ENCODE measurements at regions not wholly inside any gene's neighbourhood (a gene's known extent, or its start where the extent isn't known, plus 50 kb on each side); places are given as distances from the start of the nearest gene placed in this dataset.
A peak's percentile ranks its signal among the peaks of the same experiment; 100 is the strongest.

GRCh38 chr2:81839780-81840179 lies 1535.2 kb upstream of the LRRTM1 start:
- no TSS peak for BruUV-seq (replicated peaks)
- no peaks in the 10 kb centered on the region for H3K36me3 ChIP-seq (ENCODE audit: control insufficient read depth, insufficient read depth, low read length)
- intact Hi-C loops (cut with micrococcal nuclease) (no loop called here), in situ Hi-C loops (cut with MboI) (no loop called here)
- FAIRE-seq (no peak), ATAC-seq (no peak), DNase-seq (ENCODE audit: extremely low read depth in 1 of 4, low spot score in 3 of 4) (no peak)
- TF ChIP-seq LEF1 (IDR thresholded peaks at IDR 0.05): no peak
- peak; percentile 54 for TF ChIP-seq ZNF316 (IDR thresholded peaks at IDR 0.05)
- TF ChIP-seq, protein P1, sequence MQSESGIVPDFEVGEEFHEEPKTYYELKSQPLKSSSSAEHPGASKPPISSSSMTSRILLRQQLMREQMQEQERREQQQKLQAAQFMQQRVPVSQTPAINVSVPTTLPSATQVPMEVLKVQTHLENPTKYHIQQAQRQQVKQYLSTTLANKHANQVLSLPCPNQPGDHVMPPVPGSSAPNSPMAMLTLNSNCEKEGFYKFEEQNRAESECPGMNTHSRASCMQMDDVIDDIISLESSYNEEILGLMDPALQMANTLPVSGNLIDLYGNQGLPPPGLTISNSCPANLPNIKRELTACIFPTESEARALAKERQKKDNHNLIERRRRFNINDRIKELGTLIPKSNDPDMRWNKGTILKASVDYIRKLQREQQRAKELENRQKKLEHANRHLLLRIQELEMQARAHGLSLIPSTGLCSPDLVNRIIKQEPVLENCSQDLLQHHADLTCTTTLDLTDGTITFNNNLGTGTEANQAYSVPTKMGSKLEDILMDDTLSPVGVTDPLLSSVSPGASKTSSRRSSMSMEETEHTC (IDR thresholded peaks at IDR 0.05): no peak
- no peaks in the 10 kb centered on the region for H3K4me1 ChIP-seq (replicated peaks in 1 of 2; ENCODE audit: control insufficient read depth in 2 of 2, insufficient read depth in 2 of 2, low read length in 2 of 2)
- no peaks in the 10 kb centered on the region for H3K79me2 ChIP-seq (ENCODE audit: control insufficient read depth, insufficient read depth, low read length)
- no peak overlapping the region for H3K4me3 ChIP-seq
- H2AFZ ChIP-seq (ENCODE audit: low read depth, low read length): no peak overlapping the region
- POLR2A ChIA-PET: no interaction called here
- no peaks in the 10 kb centered on the region for H4K20me1 ChIP-seq (replicated peaks; ENCODE audit: control insufficient read depth, insufficient read depth, low read length)
- H3K9me3 ChIP-seq (replicated peaks; ENCODE audit: control insufficient read depth, insufficient read depth, low read depth, low read length): no peaks in the 10 kb centered on the region
- no peak overlapping the region for H3K4me2 ChIP-seq (ENCODE audit: insufficient read depth, low read length)
- no peak overlapping the region for H3K27ac ChIP-seq (ENCODE audit: extremely low read depth, low read depth, low read length)
- WGBS (ENCODE audit: insufficient coverage, low coverage, missing lambda C conversion rate): 0% methylated on average over 2 of the region's 2 CpGs
- CTCF ChIA-PET (ENCODE audit: low intra/inter-chr PET ratio): no interaction called here
- H3K9ac ChIP-seq (ENCODE audit: insufficient read depth in 1 of 2, low read depth in 2 of 2, low read length in 2 of 2): no peak overlapping the region
- H3K9me1 ChIP-seq (ENCODE audit: control insufficient read depth, insufficient read depth, low read length): no peaks in the 10 kb centered on the region
- H3K27me3 ChIP-seq (ENCODE audit: control insufficient read depth in 2 of 2, insufficient read depth in 2 of 2, low read length in 2 of 2): no peaks in the 10 kb centered on the region

DNA sequence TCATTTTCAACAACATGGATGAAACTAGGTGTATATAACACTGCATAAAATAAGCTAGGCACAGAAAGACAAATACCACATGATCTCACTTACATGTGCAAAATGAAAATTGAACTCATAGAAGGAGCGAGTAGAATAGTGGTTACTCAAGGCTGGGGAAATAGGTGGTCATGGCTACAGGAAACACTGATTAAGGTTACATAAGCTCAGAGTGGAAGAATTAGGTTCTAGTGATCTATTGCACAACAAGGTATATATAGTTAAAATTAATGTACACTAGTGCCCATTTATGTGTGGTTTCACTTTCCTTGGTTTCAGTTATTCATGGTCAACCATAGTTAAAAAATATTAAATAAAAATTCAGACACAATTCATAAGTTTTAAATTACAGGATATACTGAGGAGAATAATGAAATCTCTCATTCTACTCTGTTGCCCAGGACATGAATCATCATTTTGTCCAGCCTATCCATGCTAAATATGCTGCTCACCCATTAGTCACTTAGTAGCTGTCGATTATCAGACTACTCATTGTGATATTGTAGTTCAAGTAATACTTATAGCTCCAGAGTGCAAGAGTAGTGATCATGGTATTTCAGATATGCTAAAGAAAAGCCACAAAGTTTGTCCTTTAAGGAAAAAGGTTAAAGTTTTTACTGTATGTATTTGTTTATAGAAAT lies 1530.9 kb upstream of the LRRTM1 start:
- Histone ChIP-seq H4K20me1 (replicated peaks; ENCODE audit: control insufficient read depth, insufficient read depth, low read length) (no peaks in the 10 kb centered on the region), H3K9ac (ENCODE audit: insufficient read depth in 1 of 2, low read depth in 2 of 2, low read length in 2 of 2) (no peak overlapping the region), H3K4me2 (ENCODE audit: insufficient read depth, low read length) (no peak overlapping the region), H3K9me1 (ENCODE audit: control insufficient read depth, insufficient read depth, low read length) (no peaks in the 10 kb centered on the region), H3K4me1 (replicated peaks in 1 of 2; ENCODE audit: control insufficient read depth in 2 of 2, insufficient read depth in 2 of 2, low read length in 2 of 2) (no peaks in the 10 kb centered on the region), H3K27ac (ENCODE audit: extremely low read depth, low read depth, low read length) (no peak overlapping the region), H2AFZ (ENCODE audit: low read depth, low read length) (no peak overlapping the region), H3K9me3 (replicated peaks; ENCODE audit: control insufficient read depth, insufficient read depth, low read depth, low read length) (no peaks in the 10 kb centered on the region), H3K27me3 (ENCODE audit: control insufficient read depth in 2 of 2, insufficient read depth in 2 of 2, low read length in 2 of 2) (no peaks in the 10 kb centered on the region), H3K79me2 (ENCODE audit: control insufficient read depth, insufficient read depth, low read length) (no peaks in the 10 kb centered on the region), H3K4me3 (no peak overlapping the region), H3K36me3 (ENCODE audit: control insufficient read depth, insufficient read depth, low read length) (no peaks in the 10 kb centered on the region)
- FAIRE-seq (no peak), ATAC-seq (no peak), DNase-seq (ENCODE audit: extremely low read depth in 1 of 4, low spot score in 3 of 4) (no peak)
- in situ Hi-C loops (cut with MboI): no loop called here
- ChIA-PET POLR2A (no interaction called here), CTCF (ENCODE audit: low intra/inter-chr PET ratio) (no interaction called here)
- BruUV-seq (replicated peaks): no TSS peak
- intact Hi-C loops (cut with micrococcal nuclease): no loop called here
- WGBS (ENCODE audit: insufficient coverage, low coverage, missing lambda C conversion rate): 0% methylated on average over 2 of the region's 2 CpGs
- TF ChIP-seq, protein P2, sequence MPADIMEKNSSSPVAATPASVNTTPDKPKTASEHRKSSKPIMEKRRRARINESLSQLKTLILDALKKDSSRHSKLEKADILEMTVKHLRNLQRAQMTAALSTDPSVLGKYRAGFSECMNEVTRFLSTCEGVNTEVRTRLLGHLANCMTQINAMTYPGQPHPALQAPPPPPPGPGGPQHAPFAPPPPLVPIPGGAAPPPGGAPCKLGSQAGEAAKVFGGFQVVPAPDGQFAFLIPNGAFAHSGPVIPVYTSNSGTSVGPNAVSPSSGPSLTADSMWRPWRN (IDR thresholded peaks at IDR 0.05; ENCODE audit: low read depth): no peak
- TF ChIP-seq CBX1 (IDR thresholded peaks at IDR 0.05; ENCODE audit: low read depth) (no peak), LEF1 (IDR thresholded peaks at IDR 0.05) (no peak), SNIP1 (IDR thresholded peaks at IDR 0.05; ENCODE audit: low read depth) (no peak), CEBPG (CRISPR knock-in tag; IDR thresholded peaks at IDR 0.05) (no peak), CEBPG (tag; conservative IDR thresholded peaks at IDR 0.05 in 1 of 2, IDR thresholded peaks at IDR 0.05 in 1 of 2) (peak; percentile 20 to 36; a peak in 1 of 4 replicates), CEBPB (tag; IDR thresholded peaks at IDR 0.05) (peak; percentile 56), SRF (CRISPR knock-in tag; IDR thresholded peaks at IDR 0.05) (no peak)
